Activated T-cell treated with anti-CD3 and anti-CD28 coated beads, Interleukin-2, amount 50 U/mL, for 24 hours (primary cell): ENCODE measurements at regions not wholly inside any gene's neighbourhood (a gene's known extent, or its start where the extent isn't known, plus 50 kb on each side); places are given as distances from the start of the nearest gene placed in this dataset.

ENCODE experiments used
- DNase-seq: peaks from one replicate; pipeline ENCODE4 v3.0.0-alpha.2; 2020
- H3K27ac Mint-ChIP-seq: 2 replicates; pipeline ENCODE4 v1.8.0; 2020; ENCODE audit warnings: mild to moderate bottlenecking, mixed read lengths
- H3K27me3 Mint-ChIP-seq: 2 replicates; pipeline ENCODE4 v1.8.0; 2020; ENCODE audit warnings: mixed read lengths
- H3K36me3 Mint-ChIP-seq: 2 replicates; pipeline ENCODE4 v1.8.0; 2020; ENCODE audit warnings: low read depth, mixed read lengths
- H3K4me1 Mint-ChIP-seq: 2 replicates; pipeline ENCODE4 v1.8.0; 2020; ENCODE audit warnings: low read depth, mixed read lengths
- H3K4me3 Mint-ChIP-seq: 2 replicates; pipeline ENCODE4 v1.8.0; 2020; ENCODE audit warnings: mild to moderate bottlenecking, moderate library complexity, mixed read lengths
- H3K9me3 Mint-ChIP-seq: 2 replicates; pipeline ENCODE4 v1.8.0; 2020; ENCODE audit warnings: mixed read lengths

DNA sequence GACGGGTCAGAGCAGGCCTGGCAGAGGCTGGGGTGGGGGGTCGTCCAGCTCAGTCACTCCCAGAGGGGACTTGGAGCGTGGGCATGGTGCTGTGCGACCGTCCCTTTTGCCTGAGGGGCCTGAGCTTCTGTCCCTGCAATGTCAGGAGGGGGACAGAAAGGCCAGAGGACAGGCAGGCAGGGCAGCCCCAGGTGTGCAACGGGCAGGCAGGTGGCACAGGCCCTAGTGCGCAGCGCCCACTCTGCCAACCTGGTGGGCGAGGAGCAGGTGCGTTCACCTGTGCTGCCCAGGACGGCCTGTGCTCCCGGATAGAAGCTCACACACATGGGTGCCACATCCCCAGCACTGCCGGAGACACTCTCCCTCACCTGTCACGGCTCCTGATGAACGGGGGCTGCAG is 78.7 kb upstream of the SLCO4A1 start:
- no peak for DNase-seq
- no peaks in the 10 kb centered on the region for H3K9me3 Mint-ChIP-seq

GRCh38 chr20:62564456-62565245 is 77.7 kb upstream of the SLCO4A1 start:
- no peak overlapping the region for H3K4me3 Mint-ChIP-seq
- no peaks in the 10 kb centered on the region for H3K36me3 Mint-ChIP-seq
- no peaks in the 10 kb centered on the region for H3K9me3 Mint-ChIP-seq
- H3K27me3 Mint-ChIP-seq = peaks cover 24% of the 10 kb centered on the region
- no peak overlapping the region for H3K27ac Mint-ChIP-seq
- H3K4me1 Mint-ChIP-seq = peaks cover 4% of the 10 kb centered on the region
- no peak for DNase-seq

More for the DNA sequence above, 78.7 kb upstream of the SLCO4A1 start:
- no peak overlapping the region for H3K27ac Mint-ChIP-seq
- peaks cover 24% of the 10 kb centered on the region for H3K27me3 Mint-ChIP-seq
- H3K36me3 Mint-ChIP-seq = no peaks in the 10 kb centered on the region
- peaks cover 4% of the 10 kb centered on the region for H3K4me1 Mint-ChIP-seq
- H3K4me3 Mint-ChIP-seq = no peak overlapping the region

GRCh38 chr20:62566266-62566665 is 76.0 kb upstream of the SLCO4A1 start:
- DNase-seq = no peak
- H3K27me3 Mint-ChIP-seq = peaks cover 24% of the 10 kb centered on the region
- H3K4me1 Mint-ChIP-seq = peaks cover 5% of the 10 kb centered on the region
- no peaks in the 10 kb centered on the region for H3K9me3 Mint-ChIP-seq
- H3K36me3 Mint-ChIP-seq = no peaks in the 10 kb centered on the region
- H3K27ac Mint-ChIP-seq = no peak overlapping the region
- H3K4me3 Mint-ChIP-seq = no peak overlapping the region

DNA sequence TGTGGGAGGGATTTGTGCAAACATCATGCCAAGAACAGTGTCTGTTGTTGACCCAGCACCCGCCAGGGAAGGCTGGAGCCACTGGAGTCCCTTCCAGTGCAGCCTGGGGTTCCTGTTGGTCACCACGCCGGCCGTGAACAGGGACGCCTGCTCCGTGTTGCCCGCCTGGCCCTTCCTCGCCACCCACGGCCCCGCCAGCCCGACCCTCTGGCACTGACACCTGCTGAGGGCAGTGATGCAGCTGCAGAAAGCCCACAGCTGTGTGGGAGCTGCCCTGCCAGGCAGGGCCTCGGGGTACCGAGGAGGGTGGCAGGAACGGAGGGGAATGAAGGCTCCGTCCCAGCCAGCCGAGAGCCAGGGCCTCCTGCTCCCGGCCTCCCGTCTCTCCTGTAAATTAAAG is 75.5 kb upstream of the SLCO4A1 start:
- Mint-ChIP-seq H3K9me3 (no peaks in the 10 kb centered on the region), H3K36me3 (no peaks in the 10 kb centered on the region), H3K27ac (no peak overlapping the region), H3K4me3 (no peak overlapping the region), H3K27me3 (peaks cover 19% of the 10 kb centered on the region), H3K4me1 (peaks cover 2% of the 10 kb centered on the region)
- no peak for DNase-seq

DNA sequence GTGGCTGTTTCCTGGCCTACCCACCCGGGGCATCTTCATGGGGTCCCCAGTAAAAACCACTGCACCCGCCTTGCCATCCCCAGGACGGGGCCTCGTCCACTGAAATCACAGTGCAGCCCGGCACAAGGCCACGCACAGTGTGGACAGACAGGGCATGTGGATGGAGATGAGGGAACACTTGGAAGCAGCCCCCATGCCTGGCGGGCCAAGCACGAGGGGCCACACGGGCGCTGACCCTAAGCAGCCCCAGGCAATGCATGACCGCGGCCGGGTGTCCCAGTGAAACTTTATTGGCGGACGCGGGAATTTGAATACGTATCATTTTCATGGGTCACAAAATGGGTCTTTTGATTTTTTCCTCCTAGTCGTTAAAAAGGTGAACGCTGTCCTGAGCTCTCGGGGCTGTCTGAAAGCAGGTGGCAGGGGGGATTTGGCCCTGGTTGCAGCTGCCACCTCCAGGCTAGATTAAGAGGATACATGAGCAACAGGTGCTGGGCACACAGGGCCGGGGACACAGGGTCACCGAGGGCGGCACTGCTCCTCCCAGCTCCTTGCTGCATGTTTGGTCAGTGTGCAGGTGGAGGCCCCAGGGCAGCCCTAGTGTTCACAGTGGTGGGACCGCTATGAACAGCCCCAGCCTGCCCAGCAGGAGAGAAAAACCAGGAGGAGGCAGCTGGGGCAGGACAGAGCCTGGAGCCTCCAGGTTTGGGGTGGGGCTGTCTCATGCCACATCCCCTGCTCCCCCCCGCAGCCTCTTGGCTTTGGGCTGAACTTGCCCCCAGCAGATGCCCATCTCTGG is 74.9 kb upstream of the SLCO4A1 start:
- H3K36me3 Mint-ChIP-seq = no peaks in the 10 kb centered on the region
- H3K27ac Mint-ChIP-seq = no peak overlapping the region

DNA sequence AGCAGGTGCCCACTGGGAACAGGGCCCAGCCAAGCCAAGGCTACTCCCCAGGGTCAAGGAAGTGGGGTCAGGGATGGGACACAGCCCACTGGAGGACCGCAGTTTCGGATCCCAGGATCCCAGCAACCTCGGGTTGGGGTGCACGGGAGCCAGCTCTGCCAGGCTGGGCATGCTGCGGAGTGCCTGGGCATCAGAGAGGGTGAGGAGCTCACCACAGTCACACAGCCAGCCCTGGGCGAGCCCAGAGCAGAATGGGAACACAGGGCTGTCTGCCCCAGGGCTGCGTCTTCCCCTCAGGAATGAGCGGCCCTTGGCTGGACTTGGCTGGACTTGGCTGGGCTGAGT is 74.3 kb upstream of the SLCO4A1 start:
- H3K36me3 Mint-ChIP-seq = no peaks in the 10 kb centered on the region
- DNase-seq = no peak
- H3K9me3 Mint-ChIP-seq = no peaks in the 10 kb centered on the region
- H3K4me3 Mint-ChIP-seq = no peak overlapping the region
- peaks cover 12% of the 10 kb centered on the region for H3K27me3 Mint-ChIP-seq
- peaks cover 2% of the 10 kb centered on the region for H3K4me1 Mint-ChIP-seq
- H3K27ac Mint-ChIP-seq = no peak overlapping the region

More for the DNA sequence above, 74.9 kb upstream of the SLCO4A1 start:
- peaks cover 2% of the 10 kb centered on the region for H3K4me1 Mint-ChIP-seq
- peaks cover 13% of the 10 kb centered on the region for H3K27me3 Mint-ChIP-seq
- no peaks in the 10 kb centered on the region for H3K9me3 Mint-ChIP-seq
- DNase-seq = no peak
- H3K4me3 Mint-ChIP-seq = no peak overlapping the region

DNA sequence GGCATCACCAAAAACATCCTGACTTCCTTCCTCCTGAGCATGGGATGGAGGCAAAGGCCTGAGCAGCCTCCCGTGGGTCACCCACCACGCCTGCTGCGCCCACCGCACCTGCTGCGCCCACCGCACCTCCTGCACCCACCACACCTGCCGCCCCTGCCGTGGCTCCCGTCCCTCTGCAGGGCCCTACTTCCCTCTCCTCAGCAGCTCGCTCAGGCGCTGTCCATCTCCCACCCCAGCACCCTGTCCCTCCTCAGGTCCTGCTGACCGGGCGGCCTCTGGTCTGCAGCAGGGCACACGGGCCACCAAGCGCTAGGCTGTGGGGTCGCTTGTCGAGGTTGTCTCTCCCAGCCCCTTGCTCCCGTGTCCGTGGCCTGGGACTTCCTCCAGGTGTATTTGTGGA is 72.7 kb upstream of the SLCO4A1 start:
- H3K4me3 Mint-ChIP-seq = no peak overlapping the region
- H3K27me3 Mint-ChIP-seq = peaks cover 22% of the 10 kb centered on the region
- H3K27ac Mint-ChIP-seq = no peak overlapping the region
- peaks cover 2% of the 10 kb centered on the region for H3K4me1 Mint-ChIP-seq
- H3K9me3 Mint-ChIP-seq = no peaks in the 10 kb centered on the region
- H3K36me3 Mint-ChIP-seq = no peaks in the 10 kb centered on the region
- no peak for DNase-seq

DNA sequence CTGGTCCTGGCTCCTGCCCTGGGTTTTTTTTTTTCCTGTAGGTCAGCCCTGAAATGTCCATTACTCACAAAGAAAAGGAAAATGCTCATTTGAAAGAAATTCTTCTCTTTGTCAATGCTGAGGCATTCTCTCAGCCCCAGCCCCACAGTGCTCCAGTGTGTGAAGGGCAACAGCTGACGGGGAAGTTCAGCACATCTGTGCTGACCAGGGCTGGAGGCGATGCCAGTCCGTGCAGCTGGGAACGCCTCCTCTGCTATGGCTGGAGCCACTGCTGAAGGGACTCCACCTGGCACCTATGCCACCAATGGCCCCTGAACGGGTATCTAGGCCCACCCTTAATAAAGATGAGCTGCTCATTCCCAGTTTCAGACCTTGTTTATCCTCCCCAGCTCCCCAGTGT is 71.9 kb upstream of the SLCO4A1 start:
- Mint-ChIP-seq H3K27me3 (peaks cover 29% of the 10 kb centered on the region), H3K9me3 (no peaks in the 10 kb centered on the region), H3K4me1 (peaks cover 2% of the 10 kb centered on the region), H3K4me3 (no peak overlapping the region), H3K36me3 (no peaks in the 10 kb centered on the region), H3K27ac (no peak overlapping the region)
- no peak for DNase-seq

DNA sequence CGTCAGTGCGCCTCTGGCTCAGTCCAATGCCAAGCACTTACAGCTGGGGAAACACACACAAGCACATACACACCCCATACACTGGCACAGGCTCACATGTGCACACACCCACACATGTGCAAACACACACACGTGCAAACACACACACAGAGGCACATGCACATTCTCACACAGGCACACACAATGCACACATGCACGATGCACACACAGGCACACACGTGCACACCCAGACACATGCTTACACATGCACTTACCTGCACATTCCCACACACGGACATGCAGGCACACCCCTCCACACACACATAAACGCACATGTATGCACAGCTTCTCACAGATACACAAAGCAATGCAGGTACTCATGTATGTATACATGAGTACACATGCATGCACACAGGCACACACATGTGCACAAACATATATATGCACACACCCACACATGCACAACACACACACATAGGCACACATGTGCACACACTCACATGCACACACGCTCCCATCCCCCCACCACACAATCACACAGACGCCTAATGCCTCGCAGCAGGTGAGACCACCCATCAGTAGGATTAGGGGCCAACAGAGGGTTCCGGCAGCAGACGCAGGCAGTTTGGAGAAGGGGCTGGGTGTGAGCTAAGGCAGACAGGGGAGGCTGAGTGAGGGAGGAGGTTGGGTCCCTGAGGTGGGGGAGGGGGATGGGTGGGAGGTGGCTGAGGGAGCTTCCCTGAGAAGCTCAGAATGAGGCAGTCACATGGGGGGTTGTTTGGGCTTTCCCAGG is 71.2 kb upstream of the SLCO4A1 start:
- Mint-ChIP-seq H3K27me3 (peaks cover 35% of the 10 kb centered on the region), H3K4me3 (no peak overlapping the region)
- DNase-seq = no peak

DNA sequence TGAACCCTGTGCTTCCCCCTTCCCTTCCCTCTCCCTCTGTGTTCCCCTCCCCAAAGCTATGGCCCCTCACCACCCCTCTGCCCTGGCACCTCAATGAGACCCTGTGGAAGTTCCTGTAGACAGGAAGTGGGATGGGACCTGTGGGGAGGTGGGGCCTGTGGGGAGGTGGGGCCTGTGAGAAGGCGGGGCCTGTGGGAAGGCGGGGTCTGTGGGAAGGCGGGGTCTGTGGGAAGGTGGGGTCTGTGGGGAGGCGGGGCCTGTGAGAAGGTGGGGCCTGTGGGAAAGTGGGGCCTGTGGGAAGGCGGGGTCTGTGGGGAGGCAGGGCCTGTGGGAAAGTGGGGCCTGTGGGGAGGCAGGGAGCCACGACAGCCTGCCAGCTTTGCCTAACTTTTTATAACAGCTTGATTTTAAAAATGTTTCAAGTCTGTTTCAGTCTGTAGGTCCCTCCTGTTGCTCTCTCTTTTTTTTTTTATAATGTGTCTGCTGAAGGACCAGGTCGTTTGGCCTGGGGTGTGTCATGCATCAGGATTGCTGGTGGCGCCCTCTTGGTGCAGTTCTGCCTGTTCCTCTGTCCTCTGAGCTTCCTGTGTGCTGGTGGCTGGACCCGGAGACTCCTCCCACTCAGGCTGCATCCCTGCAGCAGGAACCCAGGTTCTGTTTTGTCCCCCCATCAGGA is 70.5 kb upstream of the SLCO4A1 start:
- Mint-ChIP-seq H3K27me3 (peaks cover 39% of the 10 kb centered on the region), H3K9me3 (no peaks in the 10 kb centered on the region), H3K27ac (no peak overlapping the region), H3K4me3 (no peak overlapping the region), H3K36me3 (no peaks in the 10 kb centered on the region), H3K4me1 (peaks cover 2% of the 10 kb centered on the region)
- DNase-seq = no peak

More for the DNA sequence above, 71.2 kb upstream of the SLCO4A1 start:
- Mint-ChIP-seq H3K9me3 (no peaks in the 10 kb centered on the region), H3K4me1 (peaks cover 2% of the 10 kb centered on the region), H3K36me3 (no peaks in the 10 kb centered on the region), H3K27ac (no peak overlapping the region)

DNA sequence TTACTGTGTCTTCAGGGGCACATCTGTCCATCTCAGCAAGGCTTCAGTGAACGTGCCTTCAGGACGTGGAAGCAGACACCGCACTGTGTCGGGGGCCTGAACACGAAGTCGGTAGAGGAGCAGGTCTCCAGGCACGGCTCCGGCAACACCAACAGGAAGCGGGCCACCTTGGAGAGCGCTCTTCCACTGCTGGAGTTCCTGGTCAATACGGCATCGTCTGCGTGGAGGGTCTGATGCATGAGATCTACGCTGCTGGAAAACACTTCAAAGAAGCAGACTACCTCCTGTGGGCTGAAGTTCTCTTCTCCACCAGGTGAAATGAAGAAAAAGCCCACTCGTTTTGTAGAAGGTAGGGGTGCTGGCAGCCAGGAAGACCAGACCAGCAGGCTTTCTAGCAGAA is 69.3 kb upstream of the SLCO4A1 start:
- DNase-seq = no peak
- H3K27me3 Mint-ChIP-seq = peaks cover 46% of the 10 kb centered on the region
- no peaks in the 10 kb centered on the region for H3K9me3 Mint-ChIP-seq
- H3K27ac Mint-ChIP-seq = no peak overlapping the region
- H3K4me1 Mint-ChIP-seq = peaks cover 2% of the 10 kb centered on the region
- H3K36me3 Mint-ChIP-seq = no peaks in the 10 kb centered on the region
- H3K4me3 Mint-ChIP-seq = no peak overlapping the region

- H3K36me3 Mint-ChIP-seq = no peaks in the 10 kb centered on the region
- no peak overlapping the region for H3K4me3 Mint-ChIP-seq
- no peak for DNase-seq
- H3K9me3 Mint-ChIP-seq = no peaks in the 10 kb centered on the region
- H3K27ac Mint-ChIP-seq = no peak overlapping the region
- peaks cover 52% of the 10 kb centered on the region for H3K27me3 Mint-ChIP-seq
- H3K4me1 Mint-ChIP-seq = peaks cover 2% of the 10 kb centered on the region
Observed at GRCh38 chr20:62573817-62574216, 68.5 kb upstream of the SLCO4A1 start.

GRCh38 chr20:62574230-62574993 is 67.9 kb upstream of the SLCO4A1 start:
- H3K36me3 Mint-ChIP-seq = no peaks in the 10 kb centered on the region
- H3K4me3 Mint-ChIP-seq = no peak overlapping the region
- no peak overlapping the region for H3K27ac Mint-ChIP-seq
- no peaks in the 10 kb centered on the region for H3K9me3 Mint-ChIP-seq
- no peak for DNase-seq
- H3K27me3 Mint-ChIP-seq = peaks cover 54% of the 10 kb centered on the region
- peaks cover 2% of the 10 kb centered on the region for H3K4me1 Mint-ChIP-seq
